H9 (cell line): ENCODE measurements at regions not wholly inside any gene's neighbourhood (a gene's known extent, or its start where the extent isn't known, plus 50 kb on each side); places are given as distances from the start of the nearest gene placed in this dataset.
"Not testable (repeated sequence)": the region's sequence is repeated elsewhere in the genome, so short reads cannot be mapped to it uniquely, and the experiment has no call there.

Experiments
- DNase-seq: peaks from one replicate; pipeline ENCODE4 v3.0.0-alpha.2; 2017
- H2AFZ ChIP-seq: one replicate; pipeline ENCODE4 v1.6.1; 2013; ENCODE audit warnings: mild to moderate bottlenecking, low read length, control low read depth, moderate library complexity
- H2AK5ac ChIP-seq: 2 replicates; pipeline ENCODE4 v1.6.1; 2013; ENCODE audit warnings: low read length, control low read depth, mixed read lengths; ENCODE audit not compliant: insufficient read length
- H2BK120ac ChIP-seq: one replicate; pipeline ENCODE4 v1.6.1; 2013; ENCODE audit warnings: low read depth, mild to moderate bottlenecking, low read length, control low read depth, inconsistent platforms; ENCODE audit not compliant: poor library complexity, severe bottlenecking
- H2BK12ac ChIP-seq: 2 replicates; pipeline ENCODE4 v1.6.1; 2013; ENCODE audit warnings: low read length, control low read depth, mixed read lengths, low read depth; ENCODE audit not compliant: insufficient read length
- H2BK15ac ChIP-seq: 2 replicates; pipeline ENCODE4 v1.6.1; 2013; ENCODE audit warnings: low read depth, low read length, control low read depth
- H2BK20ac ChIP-seq: one replicate; pipeline ENCODE4 v1.6.1; 2013; ENCODE audit warnings: low read depth, mild to moderate bottlenecking, low read length, control low read depth, inconsistent platforms; ENCODE audit not compliant: poor library complexity, severe bottlenecking
- H2BK5ac ChIP-seq: 2 replicates; pipeline ENCODE4 v1.6.1; 2013; ENCODE audit warnings: low read length, control low read depth, mixed read lengths; ENCODE audit not compliant: insufficient read length
- H3K14ac ChIP-seq: 2 replicates; pipeline ENCODE4 v1.6.1; 2013; ENCODE audit warnings: low read length, control low read depth; ENCODE audit not compliant: insufficient read depth
- H3K18ac ChIP-seq: 2 replicates; pipeline ENCODE4 v1.6.1; 2013; ENCODE audit warnings: low read depth, mild to moderate bottlenecking, mixed read lengths, low read length, control low read depth; ENCODE audit not compliant: insufficient read length
- H3K23ac ChIP-seq: 2 replicates; pipeline ENCODE4 v1.6.1; 2013; ENCODE audit warnings: low read length, control low read depth, mixed read lengths, low read depth; ENCODE audit not compliant: insufficient read length
- H3K23me2 ChIP-seq: 2 replicates; pipeline ENCODE4 v1.6.1; 2013; ENCODE audit warnings: low read depth, mild to moderate bottlenecking, mixed read lengths, low read length, control low read depth; ENCODE audit not compliant: insufficient read length, poor library complexity, severe bottlenecking
- H3K27ac ChIP-seq: 2 replicates; pipeline ENCODE4 v1.5.1; 2013; ENCODE audit warnings: low read length, control low read depth, mixed read lengths, low read depth; ENCODE audit not compliant: insufficient read length
- H3K27me3 ChIP-seq: 2 replicates; pipeline ENCODE4 v1.6.1; 2013; ENCODE audit warnings: low read length, control low read depth, inconsistent platforms; ENCODE audit not compliant: insufficient read depth
- H3K4ac ChIP-seq: 2 replicates; pipeline ENCODE4 v1.6.1; 2013; ENCODE audit warnings: low read depth, mild to moderate bottlenecking, control low read depth, inconsistent platforms, low read length, moderate library complexity
- H3K4me1 ChIP-seq: 2 replicates; pipeline ENCODE4 v1.6.1; 2013; ENCODE audit warnings: low read length, control low read depth, inconsistent platforms; ENCODE audit not compliant: insufficient read depth
- H3K4me2 ChIP-seq: 2 replicates; pipeline ENCODE4 v1.6.1; 2013; ENCODE audit warnings: low read length, control low read depth, mixed read lengths; ENCODE audit not compliant: insufficient read length, insufficient read depth
- H3K56ac ChIP-seq: 2 replicates; pipeline ENCODE4 v1.6.1; 2013; ENCODE audit warnings: low read depth, mild to moderate bottlenecking, mixed read lengths, low read length, control low read depth; ENCODE audit not compliant: insufficient read length
- H3K79me1 ChIP-seq: 2 replicates; pipeline ENCODE4 v1.6.1; 2013; ENCODE audit warnings: low read depth, mild to moderate bottlenecking, moderate library complexity, low read length, control low read depth, inconsistent platforms; ENCODE audit not compliant: insufficient read depth, poor library complexity, severe bottlenecking
- H3K79me2 ChIP-seq: 2 replicates; pipeline ENCODE4 v1.6.1; 2013; ENCODE audit warnings: low read length, control low read depth, inconsistent platforms; ENCODE audit not compliant: insufficient read depth
- H3K9ac ChIP-seq: 2 replicates; pipeline ENCODE4 v1.6.1; 2013; ENCODE audit warnings: low read length, control low read depth, mixed read lengths; ENCODE audit not compliant: insufficient read length; ENCODE audit errors: extremely low read depth
- H3K9me3 ChIP-seq: one replicate; pipeline ENCODE4 v1.6.1; 2013; ENCODE audit warnings: low read depth, low read length, inconsistent platforms; ENCODE audit not compliant: control insufficient read depth
- H3T11ph ChIP-seq: one replicate; pipeline ENCODE4 v1.6.1; 2013; ENCODE audit warnings: mild to moderate bottlenecking, low read length, control low read depth, inconsistent platforms
- H4K20me1 ChIP-seq: one replicate; pipeline ENCODE4 v1.6.1; 2013; ENCODE audit not compliant: control insufficient read depth, insufficient read length, insufficient read depth
- H4K5ac ChIP-seq: 2 replicates; pipeline ENCODE4 v1.6.1; 2013; ENCODE audit warnings: low read depth, mild to moderate bottlenecking, mixed read lengths, low read length, control low read depth; ENCODE audit not compliant: insufficient read length
- H4K8ac ChIP-seq: replicated peaks from 2 replicates; pipeline ENCODE4 v1.6.1; 2013; ENCODE audit warnings: low read length, control low read depth, mixed read lengths, low read depth; ENCODE audit not compliant: insufficient read length
- H4K91ac ChIP-seq: 2 replicates; pipeline ENCODE4 v1.6.1; 2013; ENCODE audit warnings: low read depth, mild to moderate bottlenecking, moderate library complexity, mixed read lengths, low read length, control low read depth; ENCODE audit not compliant: insufficient read length
- H3K27ac Mint-ChIP-seq, 3 experiments: 2 replicates in 2 of 3; 3 replicates in 1 of 3; pipeline ENCODE4 v1.8.0; 2020 to 2021; ENCODE audit warnings: mixed read lengths in 3 of 3, mild to moderate bottlenecking in 1 of 3, moderate library complexity in 1 of 3
- H3K27me3 Mint-ChIP-seq: 2 replicates; pipeline ENCODE4 v1.8.0; 2021; ENCODE audit warnings: low read depth, mild to moderate bottlenecking, moderate library complexity, mixed read lengths
- H3K36me3 Mint-ChIP-seq, 3 experiments: 2 replicates in 2 of 3; 3 replicates in 1 of 3; pipeline ENCODE4 v1.8.0; 2020 to 2021; ENCODE audit warnings: low read depth in 3 of 3, mixed read lengths in 3 of 3; ENCODE audit not compliant: insufficient read depth in 1 of 3
- H3K4me1 Mint-ChIP-seq, 2 experiments: 2 replicates each; pipeline ENCODE4 v1.8.0; 2020; ENCODE audit warnings: mixed read lengths in 2 of 2
- H3K4me3 Mint-ChIP-seq, 2 experiments: 2 replicates in 1 of 2; 3 replicates in 1 of 2; pipeline ENCODE4 v1.8.0; 2020 to 2021; ENCODE audit warnings: mild to moderate bottlenecking in 2 of 2, mixed read lengths in 2 of 2, moderate library complexity in 1 of 2
- H3K9me3 Mint-ChIP-seq, 2 experiments: 2 replicates in 1 of 2; 3 replicates in 1 of 2; pipeline ENCODE4 v1.8.0; 2020; ENCODE audit warnings: mild to moderate bottlenecking in 2 of 2, mixed read lengths in 2 of 2, moderate library complexity in 1 of 2
- WGBS: extraction: QIAGEN DNeasy Blood & Tissue Kit; methylation state at CpG from one replicate; pipeline ENCODE4 v1.1.7; 2013; ENCODE audit warnings: missing lambda C conversion rate, low lambda C conversion rate, mixed read lengths; ENCODE audit not compliant: insufficient read length; ENCODE audit errors: extremely low coverage; 5-methylcytosine and 5-hydroxymethylcytosine counted together

- not testable (repeated sequence) for H4K8ac ChIP-seq, H3T11ph ChIP-seq, H3K9ac ChIP-seq, H2BK5ac ChIP-seq, H3K4me1 Mint-ChIP-seq, H4K91ac ChIP-seq, H2AK5ac ChIP-seq, H3K23me2 ChIP-seq, H3K27me3 ChIP-seq, H3K9me3 Mint-ChIP-seq, H3K27ac Mint-ChIP-seq, H2BK120ac ChIP-seq, H2AFZ ChIP-seq, H3K4me3 Mint-ChIP-seq, DNase-seq, H4K5ac ChIP-seq, H3K23ac ChIP-seq, H3K56ac ChIP-seq, H3K27me3 Mint-ChIP-seq, H3K18ac ChIP-seq, H3K27ac ChIP-seq, H3K4me1 ChIP-seq, H3K4me2 ChIP-seq, H3K79me2 ChIP-seq, H4K20me1 ChIP-seq, H2BK20ac ChIP-seq, H3K79me1 ChIP-seq, H3K4ac ChIP-seq, H3K9me3 ChIP-seq, H3K36me3 Mint-ChIP-seq, H2BK15ac ChIP-seq, H2BK12ac ChIP-seq, H3K14ac ChIP-seq
- WGBS, result no CpG with 5 or more reads among the region's 1 CpG
Observed at GRCh38 chr2:87338998-87339397, 317.4 kb upstream of the PLGLB1 start.
